HL-60 (cell line): ENCODE measurements at regions not wholly inside any gene's neighbourhood (a gene's known extent, or its start where the extent isn't known, plus 50 kb on each side); places are given as distances from the start of the nearest gene placed in this dataset.

Experiments
- CTCF ChIP-seq: IDR thresholded peaks from one replicate; pipeline ENCODE4 v1.5.1; 2011; ENCODE audit warnings: low read length, control low read depth, inconsistent platforms; ENCODE audit not compliant: insufficient read depth
- GABPA ChIP-seq: IDR thresholded peaks from 2 replicates; pipeline ENCODE4 v1.6.1; 2012; ENCODE audit warnings: low read depth
- POLR2AphosphoS5 ChIP-seq: IDR thresholded peaks from 2 replicates; pipeline ENCODE4 v1.6.1; 2012; ENCODE audit warnings: low read depth

- TF ChIP-seq CTCF (no peak), GABPA (no peak), POLR2AphosphoS5 (no peak)
Measured at GRCh38 chr3:72308641-72309040, 523.7 kb upstream of the PROK2 start.
